GM23248 (cell line): ENCODE measurements at regions not wholly inside any gene's neighbourhood (a gene's known extent, or its start where the extent isn't known, plus 50 kb on each side); places are given as distances from the start of the nearest gene placed in this dataset.

Source experiments
- EZH2 ChIP-seq: fragments of 200-600 bp; sonication (generic); IDR thresholded peaks from 2 replicates; pipeline ENCODE4 v1.6.1; 2018; ENCODE audit warnings: antibody characterized with exemption, mild to moderate bottlenecking; ENCODE audit not compliant: insufficient read depth, poor library complexity, severe bottlenecking
- EZH2phosphoT487 ChIP-seq: fragments of 200-600 bp; sonication (generic); IDR thresholded peaks from 2 replicates; pipeline ENCODE4 v1.6.1; 2018; ENCODE audit warnings: antibody characterized with exemption, moderate library complexity, mild to moderate bottlenecking, low read depth; ENCODE audit not compliant: insufficient read depth

- TF ChIP-seq EZH2 (no peak), EZH2phosphoT487 (no peak)
These were observed 948.1 kb downstream of the KCNJ2 start for GRCh38 chr17:71117466-71117865.
